SK-N-SH (cell line): ENCODE measurements at regions not wholly inside any gene's neighbourhood (a gene's known extent, or its start where the extent isn't known, plus 50 kb on each side); places are given as distances from the start of the nearest gene placed in this dataset.
"Not testable (repeated sequence)": the region's sequence is repeated elsewhere in the genome, so short reads cannot be mapped to it uniquely, and the experiment has no call there.

Source experiments
- CTCF ChIP-seq: fragments of 200-600 bp; sonication (generic); IDR thresholded peaks from 2 replicates; pipeline ENCODE4 v1.6.1; 2017; ENCODE audit warnings: antibody characterized with exemption, mild to moderate bottlenecking, moderate library complexity
- ELF1 ChIP-seq: IDR thresholded peaks from 2 replicates; pipeline ENCODE4 v1.4.0; 2012
- EP300 ChIP-seq, 2 experiments: IDR thresholded peaks; 2 replicates each; pipeline versions ENCODE4 v1.4.0 to v1.6.1; 2012; ENCODE audit warnings: borderline replicate concordance in 1 of 2, low read depth in 1 of 2, low read length in 1 of 2
- EZH2phosphoT487 ChIP-seq: fragments of 200-600 bp; sonication (generic); IDR thresholded peaks from 2 replicates; pipeline ENCODE4 v1.6.1; 2017; ENCODE audit warnings: low read depth, mixed run types, mild to moderate bottlenecking, antibody characterized with exemption, moderate library complexity, borderline replicate concordance
- MAX ChIP-seq: IDR thresholded peaks from 2 replicates; pipeline ENCODE4 v1.4.0; 2012; ENCODE audit warnings: low read depth
- PBX3 ChIP-seq: IDR thresholded peaks from 2 replicates; pipeline ENCODE4; 2012
- RAD21 ChIP-seq: IDR thresholded peaks from 2 replicates; pipeline ENCODE4 v1.6.1; 2012; ENCODE audit warnings: mild to moderate bottlenecking, low read length
- RFX5 ChIP-seq: IDR thresholded peaks from 2 replicates; pipeline ENCODE4 v1.6.1; 2012; ENCODE audit warnings: mild to moderate bottlenecking, improper control_type of control experiment, low read length
- YY1 ChIP-seq: IDR thresholded peaks from 2 replicates; pipeline ENCODE4 v1.4.0; 2012; ENCODE audit warnings: low read depth, mild to moderate bottlenecking

DNA sequence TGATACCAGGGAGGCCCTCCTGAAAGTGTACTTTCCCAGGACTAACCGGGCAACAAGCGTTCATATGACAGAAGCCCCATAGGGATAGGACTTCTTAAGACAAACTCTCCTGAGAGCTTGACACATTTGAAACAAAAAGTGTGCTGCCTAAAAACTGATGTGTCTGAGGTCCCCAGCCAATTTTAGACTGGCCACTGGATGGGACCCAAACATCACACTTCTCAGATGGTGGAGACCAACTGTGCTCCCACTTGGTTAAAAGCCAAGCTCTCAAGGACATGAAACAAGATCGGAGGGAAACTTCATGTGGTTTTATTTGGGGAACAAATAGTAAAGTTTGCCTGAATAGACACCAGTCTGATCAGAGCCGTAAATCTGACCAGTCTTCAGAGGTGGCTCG is 113.5 kb upstream of the ACBD5 start:
- TF ChIP-seq CTCF; EZH2phosphoT487; MAX; ELF1; PBX3; EP300 (IDR thresholded peaks at IDR 0.05; ENCODE audit: borderline replicate concordance in 1 of 2, low read depth in 1 of 2, low read length in 1 of 2); RFX5; RAD21; YY1: not testable (repeated sequence)
